NB4 (cell line): ENCODE measurements at regions not wholly inside any gene's neighbourhood (a gene's known extent, or its start where the extent isn't known, plus 50 kb on each side); places are given as distances from the start of the nearest gene placed in this dataset.

ENCODE experiments used
- DNase-seq: peaks from one replicate; pipeline ENCODE4 v3.0.0; 2010; ENCODE audit warnings: low read depth
- H3K4me3 ChIP-seq: one replicate; pipeline ENCODE4 v1.5.1; 2011; ENCODE audit warnings: mild to moderate bottlenecking, low read depth, low read length, moderate library complexity
- MAX ChIP-seq: IDR thresholded peaks from 2 replicates; pipeline ENCODE4 v1.6.1; 2011; ENCODE audit warnings: low read depth, low read length
- MYC ChIP-seq: IDR thresholded peaks from 2 replicates; pipeline ENCODE4 v1.6.1; 2011; ENCODE audit warnings: low read depth, low read length
- POLR2A ChIP-seq: IDR thresholded peaks from 2 replicates; pipeline ENCODE4 v1.6.1; 2011; ENCODE audit warnings: mild to moderate bottlenecking; ENCODE audit not compliant: insufficient read length; ENCODE audit errors: extremely low read depth
- TF ChIP-seq, protein P1 (sequence below): IDR thresholded peaks from one replicate; pipeline ENCODE4 v1.5.1; 2012; ENCODE audit warnings: low read depth, low read length

DNA sequence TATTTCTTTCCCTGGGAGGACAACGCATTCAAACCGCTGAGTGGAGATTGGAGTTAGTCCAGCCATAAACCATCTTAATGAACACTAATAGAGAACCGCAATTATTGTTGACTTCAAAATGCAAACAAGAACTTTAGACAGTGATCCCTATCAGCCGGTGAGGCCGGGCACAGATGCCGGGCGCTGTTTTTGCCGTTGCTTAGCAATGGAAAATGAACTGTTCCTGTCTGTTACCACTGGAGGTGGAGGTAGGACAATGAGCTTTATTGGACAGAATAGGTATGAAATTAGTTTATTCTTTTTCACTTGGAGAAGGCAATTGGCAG is 216.8 kb downstream of the TTC8 start:
- H3K4me3 ChIP-seq: no peak overlapping the region
- no peak for DNase-seq
- TF ChIP-seq POLR2A (no peak), MAX (no peak), MYC (no peak)
- TF ChIP-seq, protein P1, sequence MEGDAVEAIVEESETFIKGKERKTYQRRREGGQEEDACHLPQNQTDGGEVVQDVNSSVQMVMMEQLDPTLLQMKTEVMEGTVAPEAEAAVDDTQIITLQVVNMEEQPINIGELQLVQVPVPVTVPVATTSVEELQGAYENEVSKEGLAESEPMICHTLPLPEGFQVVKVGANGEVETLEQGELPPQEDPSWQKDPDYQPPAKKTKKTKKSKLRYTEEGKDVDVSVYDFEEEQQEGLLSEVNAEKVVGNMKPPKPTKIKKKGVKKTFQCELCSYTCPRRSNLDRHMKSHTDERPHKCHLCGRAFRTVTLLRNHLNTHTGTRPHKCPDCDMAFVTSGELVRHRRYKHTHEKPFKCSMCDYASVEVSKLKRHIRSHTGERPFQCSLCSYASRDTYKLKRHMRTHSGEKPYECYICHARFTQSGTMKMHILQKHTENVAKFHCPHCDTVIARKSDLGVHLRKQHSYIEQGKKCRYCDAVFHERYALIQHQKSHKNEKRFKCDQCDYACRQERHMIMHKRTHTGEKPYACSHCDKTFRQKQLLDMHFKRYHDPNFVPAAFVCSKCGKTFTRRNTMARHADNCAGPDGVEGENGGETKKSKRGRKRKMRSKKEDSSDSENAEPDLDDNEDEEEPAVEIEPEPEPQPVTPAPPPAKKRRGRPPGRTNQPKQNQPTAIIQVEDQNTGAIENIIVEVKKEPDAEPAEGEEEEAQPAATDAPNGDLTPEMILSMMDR: no peak

- no peak overlapping the region for H3K4me3 ChIP-seq
- DNase-seq: no peak
- TF ChIP-seq POLR2A (no peak), MYC (no peak), MAX (no peak)
- TF ChIP-seq, protein P1: no peak
Measured at GRCh38 chr14:89042021-89042420, 217.6 kb downstream of the TTC8 start.

GRCh38 chr14:89053303-89053702 is 228.9 kb downstream of the TTC8 start:
- TF ChIP-seq POLR2A (no peak), MYC (no peak), MAX (no peak)
- TF ChIP-seq, protein P1: no peak
- no peak for DNase-seq

GRCh38 chr14:89056394-89056793 is 231.9 kb downstream of the TTC8 start:
- no peak for DNase-seq
- H3K4me3 ChIP-seq: no peak overlapping the region
- TF ChIP-seq MYC (no peak), POLR2A (no peak)
- TF ChIP-seq, protein P1: no peak

More at GRCh38 chr14:89053303-89053702, 228.9 kb downstream of the TTC8 start:
- H3K4me3 ChIP-seq: no peak overlapping the region

DNA sequence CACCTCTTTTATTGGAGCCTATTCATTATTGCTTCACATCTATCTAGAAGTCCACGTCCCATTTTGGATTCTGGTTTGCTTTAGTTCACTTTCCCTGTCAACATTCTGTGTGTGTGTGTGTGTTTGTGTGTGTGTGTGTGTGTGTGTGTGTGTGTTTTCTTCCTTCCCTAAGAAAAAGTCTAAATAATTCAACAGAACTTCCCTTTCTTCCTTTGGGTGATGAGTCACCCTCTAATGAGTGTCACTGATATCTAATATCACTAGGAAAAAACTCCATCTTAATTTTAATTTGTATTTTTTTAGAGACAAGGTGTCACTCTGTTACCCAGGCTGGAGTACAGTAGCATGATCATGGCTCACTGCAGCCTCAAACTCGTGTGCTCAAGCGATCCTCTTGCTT is 234.2 kb downstream of the TTC8 start:
- TF ChIP-seq MAX (no peak), POLR2A (no peak), MYC (no peak)
- TF ChIP-seq, protein P1: no peak
- DNase-seq: no peak
- no peak overlapping the region for H3K4me3 ChIP-seq

- DNase-seq: no peak
- H3K4me3 ChIP-seq: no peak overlapping the region
- TF ChIP-seq MYC (no peak), POLR2A (no peak), MAX (no peak)
- TF ChIP-seq, protein P1: no peak
Measured at GRCh38 chr14:89060191-89060590, 235.7 kb downstream of the TTC8 start.
